ENCODE measurements at regions not wholly inside any gene's neighbourhood (a gene's known extent, or its start where the extent isn't known, plus 50 kb on each side); places are given as distances from the start of the nearest gene placed in this dataset.

DNA sequence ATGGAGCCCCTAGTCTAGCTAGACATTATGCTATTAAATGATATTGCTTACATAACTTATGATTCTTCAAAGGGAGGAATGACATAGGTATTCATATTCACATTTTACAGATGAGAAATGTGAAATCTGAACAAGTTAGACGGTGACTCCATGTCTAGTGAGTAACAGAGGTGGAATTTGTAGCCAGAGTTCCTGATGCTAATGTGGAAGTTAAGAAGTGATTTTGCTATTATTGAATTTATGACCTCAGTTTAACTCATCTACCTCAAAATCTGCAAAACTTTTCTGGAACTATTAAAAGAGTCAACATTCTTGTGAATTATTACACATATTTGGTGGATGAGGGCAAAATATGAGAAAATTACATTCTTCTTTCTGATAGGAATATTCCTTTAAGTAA, 347.6 kb upstream of the MMS22L start:
- TF ChIP-seq POLR2AphosphoS5 (IDR thresholded peaks at IDR 0.05) (no peak), POLR2A (IDR thresholded peaks at IDR 0.05) (no peak), EP300 (IDR thresholded peaks at IDR 0.05) (no peak)
- TF ChIP-seq, protein P1, sequence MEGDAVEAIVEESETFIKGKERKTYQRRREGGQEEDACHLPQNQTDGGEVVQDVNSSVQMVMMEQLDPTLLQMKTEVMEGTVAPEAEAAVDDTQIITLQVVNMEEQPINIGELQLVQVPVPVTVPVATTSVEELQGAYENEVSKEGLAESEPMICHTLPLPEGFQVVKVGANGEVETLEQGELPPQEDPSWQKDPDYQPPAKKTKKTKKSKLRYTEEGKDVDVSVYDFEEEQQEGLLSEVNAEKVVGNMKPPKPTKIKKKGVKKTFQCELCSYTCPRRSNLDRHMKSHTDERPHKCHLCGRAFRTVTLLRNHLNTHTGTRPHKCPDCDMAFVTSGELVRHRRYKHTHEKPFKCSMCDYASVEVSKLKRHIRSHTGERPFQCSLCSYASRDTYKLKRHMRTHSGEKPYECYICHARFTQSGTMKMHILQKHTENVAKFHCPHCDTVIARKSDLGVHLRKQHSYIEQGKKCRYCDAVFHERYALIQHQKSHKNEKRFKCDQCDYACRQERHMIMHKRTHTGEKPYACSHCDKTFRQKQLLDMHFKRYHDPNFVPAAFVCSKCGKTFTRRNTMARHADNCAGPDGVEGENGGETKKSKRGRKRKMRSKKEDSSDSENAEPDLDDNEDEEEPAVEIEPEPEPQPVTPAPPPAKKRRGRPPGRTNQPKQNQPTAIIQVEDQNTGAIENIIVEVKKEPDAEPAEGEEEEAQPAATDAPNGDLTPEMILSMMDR (IDR thresholded peaks at IDR 0.05), result no peak

Data from sigmoid colon (tissue), 4 donors.